Inferior parietal cortex (tissue), 1 donor: ENCODE measurements at regions not wholly inside any gene's neighbourhood (a gene's known extent, or its start where the extent isn't known, plus 50 kb on each side); places are given as distances from the start of the nearest gene placed in this dataset.
"Not testable (repeated sequence)": the region's sequence is repeated elsewhere in the genome, so short reads cannot be mapped to it uniquely, and the experiment has no call there.

Experiments
- DNase-seq: peaks from one replicate; pipeline ENCODE4 v3.0.0-alpha.2; 2016; ENCODE audit errors: extremely low spot score

DNA sequence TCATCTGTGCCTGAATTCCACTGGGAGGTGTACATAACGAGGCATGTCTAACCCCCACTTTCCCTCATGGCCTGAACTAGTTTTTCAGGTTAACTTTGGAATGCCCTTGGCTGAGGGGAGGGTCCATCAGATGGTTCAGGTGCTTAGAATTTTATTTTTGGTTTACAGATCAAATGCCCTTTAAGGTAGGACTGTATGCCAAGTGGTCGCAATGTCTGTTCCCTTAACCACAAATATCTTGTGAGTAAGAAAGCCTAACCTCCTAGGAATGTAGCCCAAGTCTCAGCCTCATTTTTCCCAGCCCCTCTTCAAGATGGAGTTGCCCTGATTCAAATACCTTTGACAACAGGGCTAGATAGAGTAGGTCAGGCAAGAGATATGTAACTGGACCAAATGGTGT is 78.4 kb downstream of the RNASET2 start:
- no peak for DNase-seq

- no peak for DNase-seq
Measured at GRCh38 chr6:166877349-166877748, 79.0 kb downstream of the RNASET2 start.

- DNase-seq, result no peak
Measured at GRCh38 chr6:166872531-166873009, 83.8 kb downstream of the RNASET2 start.

GRCh38 chr6:166870602-166871208 is 85.6 kb downstream of the RNASET2 start:
- DNase-seq, result no peak

DNA sequence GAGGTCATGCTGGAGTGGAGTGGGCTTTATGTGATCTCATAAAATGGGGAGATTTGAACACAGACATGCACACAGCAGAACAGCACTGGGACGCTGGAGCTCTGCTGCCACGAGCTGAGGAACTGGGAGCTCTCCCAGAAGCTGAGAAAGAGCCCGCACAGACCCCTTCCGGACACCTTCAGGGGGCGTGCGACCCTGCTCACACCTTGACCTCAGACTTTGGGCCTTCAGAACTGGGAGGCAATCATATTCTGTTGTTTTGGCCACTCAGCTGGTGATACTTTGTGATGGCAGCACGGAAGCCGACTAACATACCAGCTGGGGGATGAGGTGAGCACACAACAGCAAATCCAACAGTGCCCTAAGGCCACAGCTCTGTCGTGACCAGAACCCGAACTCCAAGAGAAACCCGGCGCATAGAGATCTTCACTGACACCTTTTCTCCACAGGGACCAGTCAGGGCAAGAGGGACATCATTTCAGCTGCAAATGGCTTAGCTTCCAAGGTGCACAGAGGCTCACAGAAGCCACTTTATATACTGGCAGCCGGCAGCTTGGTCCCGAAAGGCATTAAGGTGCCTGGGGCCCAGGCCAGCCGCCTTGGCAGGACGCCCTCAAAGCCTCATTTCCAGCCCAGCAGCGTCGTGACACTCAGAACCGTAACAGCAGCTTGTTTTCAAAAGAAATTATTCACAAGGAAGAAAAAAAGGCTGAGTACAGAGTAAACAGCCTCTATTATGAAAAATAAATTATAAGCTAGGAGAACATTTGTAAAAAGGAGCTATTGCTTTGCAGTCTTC is 89.3 kb downstream of the RNASET2 start:
- DNase-seq, result no peak

DNA sequence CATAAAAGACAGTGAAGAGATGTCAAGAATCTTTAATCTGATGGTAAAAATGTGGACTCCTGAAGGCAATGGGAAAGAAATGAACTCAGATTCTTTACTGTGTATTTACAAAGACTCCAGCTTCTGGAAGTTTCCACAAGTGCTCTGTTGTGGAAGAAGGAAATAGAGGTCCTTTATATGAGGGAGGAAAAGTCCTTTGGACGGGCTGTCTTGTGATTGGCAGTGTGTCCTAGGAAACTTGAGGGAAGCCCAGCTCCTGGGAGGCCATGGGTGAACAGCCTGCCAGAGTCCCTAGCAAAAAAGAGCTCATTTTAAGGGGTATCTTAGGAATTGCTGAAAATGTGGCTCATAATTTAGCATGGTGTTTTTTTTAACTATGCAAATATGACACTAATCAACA is 92.0 kb downstream of the RNASET2 start:
- DNase-seq, result no peak

- DNase-seq, result no peak
Measured at GRCh38 chr6:166862978-166863530, 93.3 kb downstream of the RNASET2 start.

GRCh38 chr6:166862287-166862977 is 93.9 kb downstream of the RNASET2 start:
- DNase-seq, result peak; percentile 29

GRCh38 chr6:166861961-166862286 is 94.4 kb downstream of the RNASET2 start:
- peak; percentile 43 for DNase-seq

- peak; percentile 25 for DNase-seq
Measured at GRCh38 chr6:166861304-166861703, 95.0 kb downstream of the RNASET2 start.

DNA sequence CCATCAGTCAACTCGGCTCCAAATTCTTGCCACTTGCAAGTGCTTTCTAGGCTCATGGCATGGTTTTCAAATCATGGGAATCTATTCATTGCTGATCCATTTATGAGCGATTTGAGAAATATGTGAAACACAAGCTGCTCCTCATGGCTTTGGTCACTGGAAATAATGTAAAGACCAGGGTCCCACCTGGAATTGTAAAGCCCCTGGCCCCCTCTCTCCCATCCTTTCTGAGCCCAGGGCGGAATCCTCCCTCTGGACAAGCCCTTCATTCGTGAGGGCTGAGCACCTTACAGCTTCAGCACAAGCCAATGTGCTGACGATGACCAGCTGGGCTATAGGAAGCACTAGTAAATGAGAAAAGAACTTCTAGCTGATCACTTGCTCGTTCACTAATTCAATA is 96.0 kb downstream of the RNASET2 start:
- DNase-seq, result peak; percentile 15

DNA sequence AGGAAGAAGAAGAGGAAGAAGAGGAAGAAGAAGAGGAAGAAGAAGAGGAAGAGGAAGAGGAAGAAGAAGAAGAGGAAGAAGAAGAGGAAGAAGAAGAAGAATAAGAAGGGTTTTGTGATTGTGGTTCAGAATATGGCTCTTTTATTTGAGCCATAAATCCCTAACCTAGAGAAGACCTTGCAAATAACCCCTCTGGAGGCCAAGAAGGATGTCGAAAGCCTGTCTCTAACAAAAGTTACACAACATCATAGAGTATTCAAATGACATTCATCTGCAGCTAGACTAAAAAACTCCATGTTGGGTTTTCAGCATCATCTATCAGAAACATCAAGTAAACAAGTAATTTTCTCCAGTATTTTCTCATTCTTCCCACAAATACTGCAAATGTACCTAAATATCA is 100.9 kb downstream of the RNASET2 start:
- no peak for DNase-seq

- DNase-seq, result no peak
Measured at GRCh38 chr6:166853371-166854325, 102.7 kb downstream of the RNASET2 start.

DNA sequence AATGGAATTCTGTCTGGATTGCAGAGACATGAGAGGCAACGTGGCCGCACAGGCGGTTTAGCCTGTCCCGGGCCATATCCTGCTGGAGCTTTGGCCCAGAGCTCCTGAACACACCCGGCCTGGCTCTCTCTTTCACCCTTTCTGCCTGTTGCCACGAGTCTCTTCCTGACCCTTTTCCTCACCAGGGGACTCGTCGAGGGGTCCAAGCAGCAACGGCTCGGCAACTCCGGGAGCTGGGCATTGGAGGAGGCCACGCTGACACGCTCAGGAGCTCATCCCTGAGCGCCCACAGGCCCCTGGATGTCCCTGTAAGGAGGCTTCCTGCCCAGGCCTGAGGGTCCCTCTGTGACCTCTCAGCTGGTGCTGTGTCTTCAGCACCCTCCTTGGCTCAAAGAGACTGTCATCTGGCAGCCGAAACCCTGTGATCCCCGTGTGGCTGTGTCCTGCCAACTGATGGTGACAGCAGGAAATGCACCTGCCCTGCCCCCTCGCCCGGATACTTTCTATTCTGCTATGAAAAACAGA is 103.8 kb downstream of the RNASET2 start:
- no peak for DNase-seq

GRCh38 chr6:166851911-166852310 is 104.4 kb downstream of the RNASET2 start:
- peak; percentile 15 for DNase-seq

DNA sequence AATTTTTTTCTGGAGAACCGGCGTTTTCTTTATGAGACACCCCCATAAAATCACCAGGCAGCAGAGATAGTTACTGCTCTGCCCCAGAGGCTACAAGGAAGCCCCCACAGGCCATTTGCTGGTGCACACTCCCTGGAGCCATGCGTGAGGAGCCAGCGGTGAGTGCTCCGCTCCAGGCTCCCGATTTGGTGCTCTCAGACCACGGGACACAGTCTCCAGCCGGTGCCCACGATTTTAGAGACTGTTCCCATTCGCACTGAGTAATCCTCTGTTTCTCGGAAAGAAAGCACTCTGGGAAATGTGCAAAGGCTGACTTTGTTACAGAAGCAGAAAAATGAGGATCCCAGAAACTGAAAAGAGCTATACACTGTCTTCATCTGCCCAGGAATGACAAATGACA is 104.9 kb downstream of the RNASET2 start:
- DNase-seq, result no peak

- DNase-seq, result no peak
Measured at GRCh38 chr6:166850677-166851076, 105.7 kb downstream of the RNASET2 start.

DNA sequence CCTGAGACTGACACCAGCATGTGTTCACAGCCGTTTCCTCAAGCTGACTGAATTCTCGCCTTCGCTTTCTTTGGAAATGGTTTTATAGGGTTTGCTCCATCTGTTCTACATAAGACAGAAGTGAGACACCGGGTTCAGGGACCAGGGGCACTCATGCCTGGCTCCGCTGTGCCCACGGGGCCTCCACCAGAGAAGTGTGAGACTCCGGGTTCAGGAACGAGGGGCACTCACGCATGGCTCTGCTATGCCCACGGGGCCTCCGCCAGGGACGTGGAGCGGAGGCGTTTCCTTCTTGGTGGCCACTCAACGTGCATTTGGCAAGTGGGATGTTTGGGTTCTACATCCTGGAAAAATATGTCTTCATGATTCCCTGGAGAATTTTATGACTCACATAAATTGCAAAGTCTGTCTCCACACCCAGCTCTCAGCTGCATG is 106.6 kb downstream of the RNASET2 start:
- no peak for DNase-seq

DNA sequence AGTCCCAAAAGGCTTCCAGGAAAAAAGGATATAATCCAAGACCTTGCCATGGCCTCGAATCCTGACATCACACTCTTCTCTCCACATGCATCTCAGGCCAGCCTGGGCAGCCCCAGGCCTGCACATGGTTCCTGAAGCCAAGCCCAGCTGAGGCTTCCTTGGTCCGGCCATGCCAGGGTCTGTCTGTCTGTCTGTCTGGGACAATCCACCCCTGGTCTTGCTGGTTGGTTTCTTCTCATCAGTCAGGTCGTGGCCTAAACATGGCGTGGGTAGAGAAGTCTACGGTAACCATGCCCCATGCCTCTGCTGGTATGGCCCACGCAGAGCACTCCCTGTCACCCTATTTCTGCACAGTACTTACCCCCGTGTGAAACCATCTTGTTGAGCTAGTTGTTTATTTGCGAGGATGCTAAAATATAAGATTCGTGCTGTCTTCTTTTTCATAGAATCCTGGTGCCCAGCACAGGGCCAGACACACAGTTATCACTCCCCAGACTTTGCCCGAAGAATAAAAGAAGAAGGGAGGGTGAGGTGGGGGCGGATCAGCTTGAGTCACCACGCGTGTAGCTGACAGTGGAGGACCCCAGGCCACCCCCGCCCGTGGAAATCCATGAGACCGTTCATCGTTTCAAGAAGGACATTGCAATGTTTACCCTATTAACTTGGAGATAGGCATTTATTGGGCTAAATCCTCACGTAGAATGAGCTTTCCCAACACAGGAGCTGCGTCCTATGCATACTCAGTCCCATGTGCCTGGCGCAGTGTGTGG is 107.2 kb downstream of the RNASET2 start:
- no peak for DNase-seq

- DNase-seq, result not testable (repeated sequence)
Measured at GRCh38 chr6:166846446-166847142, 109.8 kb downstream of the RNASET2 start.
